Thyroid gland (tissue), 4 donors: ENCODE measurements at regions not wholly inside any gene's neighbourhood (a gene's known extent, or its start where the extent isn't known, plus 50 kb on each side); places are given as distances from the start of the nearest gene placed in this dataset.

Experiments used
- CTCF ChIP-seq, 6 experiments: fragments of 200-600 bp in 3 of 6; fragments of 450-650 bp in 3 of 6; sonication (generic) in 3 of 6; IDR thresholded peaks; one replicate each; pipeline ENCODE4 v1.5.1; 2016 to 2019; ENCODE audit warnings: antibody characterized with exemption in 6 of 6, mild to moderate bottlenecking in 2 of 6, inconsistent platforms in 1 of 6, moderate library complexity in 1 of 6
- POLR2A ChIP-seq, 2 donors: fragments of 450-650 bp; IDR thresholded peaks; one replicate each; pipeline ENCODE4 v1.6.1; 2017; ENCODE audit warnings: antibody characterized with exemption in 2 of 2, mild to moderate bottlenecking in 2 of 2, moderate library complexity in 1 of 2

- TF ChIP-seq CTCF (IDR thresholded peaks at IDR 0.05) (no peak), POLR2A (IDR thresholded peaks at IDR 0.05) (no peak)
Measured at GRCh38 chr18:42338683-42339082, 383.6 kb downstream of the PIK3C3 start.
